ENCODE measurements at regions not wholly inside any gene's neighbourhood (a gene's known extent, or its start where the extent isn't known, plus 50 kb on each side); places are given as distances from the start of the nearest gene placed in this dataset.

DNA sequence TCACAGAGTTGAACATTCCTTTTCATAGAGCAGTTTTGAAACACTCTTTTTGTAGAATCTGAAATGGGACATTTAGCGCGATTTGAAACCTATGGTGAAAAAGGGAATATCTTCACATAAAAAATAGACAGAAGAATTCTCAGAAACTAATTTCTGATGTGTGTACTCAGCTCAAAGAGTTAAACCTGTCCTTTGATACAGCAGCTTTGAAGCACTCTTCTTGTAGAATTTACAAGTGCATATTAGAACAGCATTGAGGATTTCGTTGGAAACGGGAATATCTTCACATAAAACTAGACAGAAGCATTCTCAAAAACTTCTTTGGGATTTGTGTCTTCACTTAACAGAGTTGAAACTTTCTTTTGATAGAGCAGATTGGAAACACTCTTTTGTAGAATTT lies 650.7 kb upstream of the ZNF337 start:
- TF ChIP-seq CTCF (IDR thresholded peaks at IDR 0.05; ENCODE audit: low read depth, low read length) (no peak), EZH2phosphoT487 (IDR thresholded peaks at IDR 0.05; ENCODE audit: low read depth) (no peak)

All from OCI-LY3 (cell line).